Chondrocyte (in vitro differentiated cells): ENCODE measurements at regions not wholly inside any gene's neighbourhood (a gene's known extent, or its start where the extent isn't known, plus 50 kb on each side); places are given as distances from the start of the nearest gene placed in this dataset.

Experiments used
- DNase-seq: peaks from one replicate; pipeline ENCODE4 v3.0.0; 2021; ENCODE audit warnings: mixed read lengths, low spot score
- H3K27ac Mint-ChIP-seq: one replicate; pipeline ENCODE4 v1.8.0; 2021; ENCODE audit warnings: mild to moderate bottlenecking, moderate library complexity, mixed read lengths; ENCODE audit not compliant: unreplicated experiment
- H3K27me3 Mint-ChIP-seq: 2 replicates; pipeline ENCODE4 v1.8.0; 2021; ENCODE audit warnings: low read depth, mixed read lengths
- H3K36me3 Mint-ChIP-seq: 2 replicates; pipeline ENCODE4 v1.8.0; 2021; ENCODE audit warnings: low read depth, mixed read lengths
- H3K4me1 Mint-ChIP-seq: 2 replicates; pipeline ENCODE4 v1.8.0; 2021; ENCODE audit warnings: low read depth, mild to moderate bottlenecking, mixed read lengths
- H3K4me3 Mint-ChIP-seq: one replicate; pipeline ENCODE4 v1.8.0; 2021; ENCODE audit warnings: mild to moderate bottlenecking, moderate library complexity, mixed read lengths; ENCODE audit not compliant: unreplicated experiment
- H3K9me3 Mint-ChIP-seq: 2 replicates; pipeline ENCODE4 v1.8.0; 2021; ENCODE audit warnings: low read depth, mixed read lengths
- CTCF ChIP-seq: fragments of 200-600 bp; sonication (generic); IDR thresholded peaks from 2 replicates; pipeline ENCODE4 v1.5.0; 2021; ENCODE audit warnings: antibody characterized with exemption, mild to moderate bottlenecking, moderate library complexity

- H3K27me3 Mint-ChIP-seq: no peaks in the 10 kb centered on the region
- DNase-seq: no peak
- H3K36me3 Mint-ChIP-seq: no peaks in the 10 kb centered on the region
- no peak for TF ChIP-seq CTCF
- H3K9me3 Mint-ChIP-seq: peaks cover 7% of the 10 kb centered on the region
- no peak overlapping the region for H3K4me3 Mint-ChIP-seq
- H3K27ac Mint-ChIP-seq: no peak overlapping the region
- no peaks in the 10 kb centered on the region for H3K4me1 Mint-ChIP-seq
Observed at GRCh38 chr10:130924138-130924819, 387.2 kb downstream of the TCERG1L start.

DNA sequence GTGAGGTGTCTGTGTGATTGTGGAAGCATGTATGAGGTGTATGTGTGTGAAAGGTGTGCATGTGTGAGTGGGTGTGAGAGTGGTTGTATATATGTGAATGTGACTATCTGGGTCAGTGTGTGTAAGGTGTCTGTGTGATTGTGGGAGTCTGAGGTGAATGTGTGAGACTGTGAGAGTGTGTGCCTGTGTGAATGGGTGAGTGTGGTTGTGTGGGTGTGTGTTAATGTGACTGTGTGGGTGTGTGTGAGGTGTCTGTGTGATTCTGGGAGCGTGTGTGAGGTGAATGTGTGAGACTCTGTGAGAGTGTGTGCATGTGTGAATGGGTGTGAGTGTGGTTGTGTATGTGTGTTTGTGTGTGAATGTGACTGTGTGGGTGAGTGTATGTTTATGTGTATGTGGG, 385.1 kb downstream of the TCERG1L start:
- DNase-seq: no peak
- no peak overlapping the region for H3K4me3 Mint-ChIP-seq
- no peak overlapping the region for H3K27ac Mint-ChIP-seq
- no peaks in the 10 kb centered on the region for H3K4me1 Mint-ChIP-seq
- H3K36me3 Mint-ChIP-seq: no peaks in the 10 kb centered on the region
- TF ChIP-seq CTCF: no peak
- H3K27me3 Mint-ChIP-seq: no peaks in the 10 kb centered on the region
- H3K9me3 Mint-ChIP-seq: peaks cover 8% of the 10 kb centered on the region

- DNase-seq: no peak
- H3K4me3 Mint-ChIP-seq: no peak overlapping the region
- no peaks in the 10 kb centered on the region for H3K4me1 Mint-ChIP-seq
- no peak overlapping the region for H3K27ac Mint-ChIP-seq
- H3K9me3 Mint-ChIP-seq: peaks cover 15% of the 10 kb centered on the region
- no peak for TF ChIP-seq CTCF
- no peaks in the 10 kb centered on the region for H3K36me3 Mint-ChIP-seq
- no peaks in the 10 kb centered on the region for H3K27me3 Mint-ChIP-seq
Observed at GRCh38 chr10:130927157-130927556, 384.4 kb downstream of the TCERG1L start.

DNA sequence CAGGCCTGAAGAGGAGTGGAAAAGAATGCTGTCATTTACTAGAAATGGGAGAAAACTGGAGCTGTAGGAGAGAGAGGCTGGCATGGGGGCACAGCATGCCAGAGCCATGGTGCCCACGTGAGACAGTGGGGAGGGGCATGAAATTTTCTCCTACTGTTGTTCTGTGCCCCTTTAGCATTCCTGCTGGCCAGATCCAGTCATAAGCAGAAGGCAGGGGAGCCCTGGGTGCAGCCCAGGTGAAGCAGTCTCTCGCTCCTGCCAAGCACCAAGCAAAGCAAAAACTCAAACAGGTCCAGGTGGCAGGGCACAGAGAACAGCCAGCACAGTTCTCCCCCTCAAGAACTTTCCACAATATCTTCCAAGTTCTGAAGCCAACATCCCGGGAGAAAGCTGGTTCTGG, 383.2 kb downstream of the TCERG1L start:
- no peaks in the 10 kb centered on the region for H3K4me1 Mint-ChIP-seq
- TF ChIP-seq CTCF: no peak
- no peak overlapping the region for H3K4me3 Mint-ChIP-seq
- no peak overlapping the region for H3K27ac Mint-ChIP-seq
- H3K36me3 Mint-ChIP-seq: no peaks in the 10 kb centered on the region
- no peak for DNase-seq
- H3K27me3 Mint-ChIP-seq: no peaks in the 10 kb centered on the region
- H3K9me3 Mint-ChIP-seq: peaks cover 20% of the 10 kb centered on the region

- Mint-ChIP-seq H3K9me3 (peaks cover 25% of the 10 kb centered on the region), H3K4me3 (no peak overlapping the region), H3K4me1 (no peaks in the 10 kb centered on the region), H3K36me3 (no peaks in the 10 kb centered on the region), H3K27ac (no peak overlapping the region), H3K27me3 (no peaks in the 10 kb centered on the region)
- DNase-seq: no peak
- no peak for TF ChIP-seq CTCF
Observed at GRCh38 chr10:130929422-130930325, 381.8 kb downstream of the TCERG1L start.
